Fibroblast of villous mesenchyme (primary cell): ENCODE measurements at regions not wholly inside any gene's neighbourhood (a gene's known extent, or its start where the extent isn't known, plus 50 kb on each side); places are given as distances from the start of the nearest gene placed in this dataset.

Source experiments
- DNase-seq: peaks from one replicate; pipeline ENCODE4 v3.0.0-alpha.2; 2010; ENCODE audit warnings: low read depth
- H3K4me3 ChIP-seq: 2 replicates; pipeline ENCODE4 v1.5.1; 2011; ENCODE audit warnings: low read depth, mild to moderate bottlenecking, low read length
- CTCF ChIP-seq: IDR thresholded peaks from 2 replicates; pipeline ENCODE4 v1.5.1; 2012; ENCODE audit warnings: low read depth, mild to moderate bottlenecking, low read length; ENCODE audit not compliant: insufficient read depth

GRCh38 chr7:86914551-86914950 is 144.9 kb downstream of the ELAPOR2 start:
- H3K4me3 ChIP-seq, result no peak overlapping the region
- peak; percentile 5 for DNase-seq
- peak; percentile 47 for TF ChIP-seq CTCF
